K562 (cell line): ENCODE measurements at regions not wholly inside any gene's neighbourhood (a gene's known extent, or its start where the extent isn't known, plus 50 kb on each side); places are given as distances from the start of the nearest gene placed in this dataset.

Source experiments
- CBX3 ChIP-seq, 2 experiments: IDR thresholded peaks; 1 replicate in 1 of 2; 2 replicates in 1 of 2; pipeline ENCODE4 v1.6.1; 2012; ENCODE audit warnings: inconsistent platforms in 2 of 2, low read length in 2 of 2, borderline replicate concordance in 1 of 2, control low read depth in 1 of 2
- CBX5 ChIP-seq: IDR thresholded peaks from 2 replicates; pipeline ENCODE4 v1.6.1; 2014; ENCODE audit warnings: low read depth, borderline replicate concordance
- CTCF ChIP-seq, 3 experiments: IDR thresholded peaks in 2 of 3; conservative IDR thresholded peaks in 1 of 3; 2 replicates each; pipeline ENCODE4 v1.5.1; 2011 to 2012; ENCODE audit warnings: low read length in 3 of 3, mild to moderate bottlenecking in 3 of 3, control low read depth in 2 of 3, improper control_type of control experiment in 1 of 3, inconsistent platforms in 1 of 3, low read depth in 1 of 3, mixed read lengths in 1 of 3, moderate library complexity in 1 of 3; ENCODE audit not compliant: insufficient read depth in 2 of 3
- CUX1 ChIP-seq: fragments of 200-800 bp; sonication (Bioruptor generic); IDR thresholded peaks from 2 replicates; pipeline ENCODE4 v1.6.1; 2016; ENCODE audit warnings: missing genetic modification characterization, missing compliant biosample characterization
- EP400 ChIP-seq: fragments of 450-650 bp; IDR thresholded peaks from 2 replicates; pipeline ENCODE4 v1.6.1; 2017; ENCODE audit warnings: antibody characterized with exemption, mild to moderate bottlenecking, moderate library complexity
- ETV5 ChIP-seq: sonication (generic); formaldehyde crosslinking; IDR thresholded peaks from 2 replicates; pipeline ENCODE4 v1.4.0; 2020; ENCODE audit warnings: low read depth, mild to moderate bottlenecking, missing genetic modification reagents
- GATA2 ChIP-seq: sonication (generic); formaldehyde crosslinking; IDR thresholded peaks from 2 replicates; pipeline ENCODE4 v1.4.0; 2020; ENCODE audit warnings: mild to moderate bottlenecking, missing genetic modification reagents
- HEY1 ChIP-seq: fragments of 250-450 bp; sonication (Bioruptor Pico); IDR thresholded peaks from 2 replicates; pipeline ENCODE4 v1.5.0; 2020; ENCODE audit warnings: mild to moderate bottlenecking, moderate library complexity, borderline replicate concordance
- L3MBTL2 ChIP-seq: fragments of 450-650 bp; IDR thresholded peaks from 2 replicates; pipeline ENCODE4 v1.6.1; 2016; ENCODE audit warnings: mild to moderate bottlenecking, moderate library complexity
- MAFK ChIP-seq: IDR thresholded peaks from 2 replicates; pipeline ENCODE4 v1.6.1; 2011; ENCODE audit warnings: low read length, improper control_type of control experiment
- MTA2 ChIP-seq: fragments of 450-650 bp; IDR thresholded peaks from 2 replicates; pipeline ENCODE4 v1.6.1; 2016; ENCODE audit warnings: low read depth
- MYBL2 ChIP-seq, 2 experiments: fragments of 450-650 bp in 1 of 2; sonication (generic) in 1 of 2; formaldehyde crosslinking in 1 of 2; IDR thresholded peaks; 2 replicates each; pipeline versions ENCODE4 v1.6.1 to v1.8.1; 2017 to 2022; ENCODE audit warnings: borderline replicate concordance in 1 of 2, inconsistent platforms in 1 of 2, low read depth in 1 of 2, mild to moderate bottlenecking in 1 of 2, missing genetic modification reagents in 1 of 2, moderate library complexity in 1 of 2
- SMAD4 ChIP-seq: fragments of 250-450 bp; sonication (Bioruptor Pico); conservative IDR thresholded peaks from 2 replicates; pipeline ENCODE4 v1.8.0; 2021; ENCODE audit warnings: inconsistent platforms, mild to moderate bottlenecking, moderate library complexity
- SMARCA4 ChIP-seq: fragments of 450-650 bp; IDR thresholded peaks from 2 replicates; pipeline ENCODE4 v1.6.1; 2016
- ZNF449 ChIP-seq: fragments of 250-450 bp; sonication (Bioruptor Pico); IDR thresholded peaks from 2 replicates; pipeline ENCODE4 v1.8.0; 2022; ENCODE audit warnings: moderate library complexity, mild to moderate bottlenecking, inconsistent platforms
- ZZZ3 ChIP-seq: fragments of 450-650 bp; IDR thresholded peaks from 2 replicates; pipeline ENCODE4 v1.6.1; 2016; ENCODE audit warnings: antibody characterized with exemption, mild to moderate bottlenecking, moderate library complexity
- TF ChIP-seq, protein P1 (sequence below), 2 experiments: IDR thresholded peaks; 2 replicates each; pipeline ENCODE4 v1.6.1; 2012; ENCODE audit warnings: improper control_type of control experiment in 2 of 2, low read depth in 2 of 2, low read length in 2 of 2, borderline replicate concordance in 1 of 2

DNA sequence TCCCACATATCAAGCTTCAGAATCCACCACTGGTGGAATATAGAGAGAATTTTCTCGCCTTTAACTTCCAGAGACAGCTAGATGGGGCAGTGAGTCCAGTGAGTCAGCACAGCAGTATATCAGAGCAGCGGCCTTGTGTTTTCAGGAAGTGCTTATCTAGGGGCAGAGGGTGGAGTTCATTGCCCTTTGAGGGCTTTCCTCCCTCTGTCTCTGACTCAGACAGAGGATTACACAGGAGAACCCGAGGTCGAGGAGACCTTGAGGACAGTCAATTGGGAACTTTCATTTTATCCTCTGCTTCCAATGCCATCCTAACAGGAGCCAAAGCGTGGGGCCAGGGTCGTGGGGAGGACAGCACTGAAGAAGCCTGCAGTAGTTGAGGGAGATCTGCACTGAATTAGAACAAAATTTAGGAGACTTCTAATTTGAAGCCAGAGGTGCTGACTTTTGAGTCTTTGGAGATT lies 109.6 kb upstream of the UMPS start (continued):
- TF ChIP-seq CUX1 (CRISPR knock-in tag) (no peak), ZZZ3 (no peak), ZNF449 (CRISPR knock-in tag) (no peak), ETV5 (CRISPR knock-in tag) (peak; percentile 87), SMARCA4 (peak; percentile 94), HEY1 (CRISPR knock-in tag) (no peak), CBX5 (0 out of 2 replicates have a peak, but pooled peaks have one; percentile 32), MTA2 (peak; percentile 68), CBX3 (IDR thresholded peaks at IDR 0.05; ENCODE audit: borderline replicate concordance in 1 of 2, low read length in 2 of 2) (peak in 1 of 2 experiments; percentile 71; a peak in 2 of 3 replicates), EP400 (peak; percentile 59), CTCF (IDR thresholded peaks at IDR 0.05 in 2 of 3, conservative IDR thresholded peaks at IDR 0.05 in 1 of 3; ENCODE audit: insufficient read depth in 2 of 3, low read depth in 1 of 3, low read length in 3 of 3) (no peak), MAFK (peak; percentile 76), L3MBTL2 (peak; percentile 52), GATA2 (CRISPR knock-in tag) (peak; percentile 70; the same call in 1 of the 2 replicates), SMAD4 (CRISPR knock-in tag) (peak; percentile 92), MYBL2 (IDR thresholded peaks at IDR 0.05; ENCODE audit: low read depth) (no peak), MYBL2 (CRISPR knock-in tag; IDR thresholded peaks at IDR 0.05; ENCODE audit: borderline replicate concordance) (no peak)
- TF ChIP-seq, protein P1, sequence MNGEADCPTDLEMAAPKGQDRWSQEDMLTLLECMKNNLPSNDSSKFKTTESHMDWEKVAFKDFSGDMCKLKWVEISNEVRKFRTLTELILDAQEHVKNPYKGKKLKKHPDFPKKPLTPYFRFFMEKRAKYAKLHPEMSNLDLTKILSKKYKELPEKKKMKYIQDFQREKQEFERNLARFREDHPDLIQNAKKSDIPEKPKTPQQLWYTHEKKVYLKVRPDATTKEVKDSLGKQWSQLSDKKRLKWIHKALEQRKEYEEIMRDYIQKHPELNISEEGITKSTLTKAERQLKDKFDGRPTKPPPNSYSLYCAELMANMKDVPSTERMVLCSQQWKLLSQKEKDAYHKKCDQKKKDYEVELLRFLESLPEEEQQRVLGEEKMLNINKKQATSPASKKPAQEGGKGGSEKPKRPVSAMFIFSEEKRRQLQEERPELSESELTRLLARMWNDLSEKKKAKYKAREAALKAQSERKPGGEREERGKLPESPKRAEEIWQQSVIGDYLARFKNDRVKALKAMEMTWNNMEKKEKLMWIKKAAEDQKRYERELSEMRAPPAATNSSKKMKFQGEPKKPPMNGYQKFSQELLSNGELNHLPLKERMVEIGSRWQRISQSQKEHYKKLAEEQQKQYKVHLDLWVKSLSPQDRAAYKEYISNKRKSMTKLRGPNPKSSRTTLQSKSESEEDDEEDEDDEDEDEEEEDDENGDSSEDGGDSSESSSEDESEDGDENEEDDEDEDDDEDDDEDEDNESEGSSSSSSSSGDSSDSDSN (IDR thresholded peaks at IDR 0.05; ENCODE audit: borderline replicate concordance in 1 of 2, low read depth in 2 of 2, low read length in 2 of 2) = peak; percentile 95 to 99
